H1 (cell line): ENCODE measurements at regions not wholly inside any gene's neighbourhood (a gene's known extent, or its start where the extent isn't known, plus 50 kb on each side); places are given as distances from the start of the nearest gene placed in this dataset.

Source experiments
- CTCF ChIP-seq, 3 experiments: IDR thresholded peaks; 1 replicate in 2 of 3; 2 replicates in 1 of 3; pipeline versions ENCODE4 v1.5.1 to v1.6.1; 2011; ENCODE audit warnings: low read length in 3 of 3, mild to moderate bottlenecking in 3 of 3, inconsistent platforms in 2 of 3, low read depth in 1 of 3, moderate library complexity in 1 of 3; ENCODE audit not compliant: insufficient read depth in 1 of 3; ENCODE audit errors: control extremely low read depth in 1 of 3
- POLR2A ChIP-seq, 2 experiments: IDR thresholded peaks; 1 replicate in 1 of 2; 2 replicates in 1 of 2; pipeline ENCODE4 v1.6.1; 2011; ENCODE audit warnings: low read depth in 2 of 2, low read length in 2 of 2, mild to moderate bottlenecking in 2 of 2; ENCODE audit errors: control extremely low read depth in 1 of 2
- RBBP5 ChIP-seq: IDR thresholded peaks from 2 replicates; pipeline ENCODE4 v1.7.1; 2012; ENCODE audit warnings: low read depth, mild to moderate bottlenecking, inconsistent platforms, low read length, moderate library complexity, borderline replicate concordance
- SUZ12 ChIP-seq: fragments of 200-600 bp; sonication (generic); IDR thresholded peaks from 2 replicates; pipeline ENCODE4 v1.6.1; 2012; ENCODE audit warnings: mild to moderate bottlenecking, inconsistent platforms, low read length, moderate library complexity, mixed read lengths
- YY1 ChIP-seq: IDR thresholded peaks from 2 replicates; pipeline ENCODE4 v1.6.1; 2011; ENCODE audit warnings: low read depth, mild to moderate bottlenecking, low read length

- TF ChIP-seq RBBP5 (no peak), POLR2A (IDR thresholded peaks at IDR 0.05; ENCODE audit: control extremely low read depth in 1 of 2, low read depth in 2 of 2, low read length in 2 of 2) (no peak), YY1 (no peak), CTCF (IDR thresholded peaks at IDR 0.05; ENCODE audit: control extremely low read depth in 1 of 3, insufficient read depth in 1 of 3, low read depth in 1 of 3, low read length in 3 of 3) (no peak), SUZ12 (no peak)
Measured at GRCh38 chr16:56134790-56135189, 56.5 kb upstream of the GNAO1 start.
